ENCODE measurements at regions not wholly inside any gene's neighbourhood (a gene's known extent, or its start where the extent isn't known, plus 50 kb on each side); places are given as distances from the start of the nearest gene placed in this dataset.

DNA sequence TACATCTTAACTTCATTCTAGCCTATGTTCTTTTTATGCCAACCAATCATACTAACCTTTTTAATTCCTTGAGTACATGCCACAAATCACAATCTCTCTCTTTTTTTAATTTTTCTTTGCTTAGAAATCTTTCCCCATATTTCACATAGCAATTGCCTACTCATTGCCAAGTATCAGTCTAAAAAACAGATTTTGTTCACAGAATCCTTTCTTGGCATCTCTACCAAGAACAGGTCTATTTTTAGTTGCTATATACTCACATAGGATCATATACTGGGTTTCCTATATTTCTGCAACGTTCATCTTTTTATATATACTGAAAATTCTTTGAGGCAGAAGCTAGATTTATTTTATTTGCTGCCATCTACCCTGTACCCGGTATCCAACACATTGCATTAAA lies 292.1 kb downstream of the GASK1B start:
- no peaks in the 10 kb centered on the region for H3K9me3 ChIP-seq
- H3K27me3 ChIP-seq: no peaks in the 10 kb centered on the region
- H3K27ac ChIP-seq: no peak overlapping the region
- intact Hi-C loops (cut with DNase I): no loop called here
- DNase-seq: no peak
- no peaks in the 10 kb centered on the region for H3K36me3 ChIP-seq
- ATAC-seq: no peak
- no peak overlapping the region for H3K4me3 ChIP-seq
- no peak for TF ChIP-seq CTCF (IDR thresholded peaks at IDR 0.05)
- H3K4me1 ChIP-seq: no peaks in the 10 kb centered on the region

GRCh38 chr4:157854819-157855218 lies 318.0 kb downstream of the GASK1B start:
- H3K27ac ChIP-seq: no peak overlapping the region
- no peaks in the 10 kb centered on the region for H3K9me3 ChIP-seq
- no peaks in the 10 kb centered on the region for H3K36me3 ChIP-seq
- no peaks in the 10 kb centered on the region for H3K27me3 ChIP-seq
- no peak for TF ChIP-seq CTCF (IDR thresholded peaks at IDR 0.05)
- intact Hi-C loops (cut with DNase I): no loop called here
- no peaks in the 10 kb centered on the region for H3K4me1 ChIP-seq
- no peak overlapping the region for H3K4me3 ChIP-seq
- ATAC-seq: no peak
- no peak for DNase-seq

DNA sequence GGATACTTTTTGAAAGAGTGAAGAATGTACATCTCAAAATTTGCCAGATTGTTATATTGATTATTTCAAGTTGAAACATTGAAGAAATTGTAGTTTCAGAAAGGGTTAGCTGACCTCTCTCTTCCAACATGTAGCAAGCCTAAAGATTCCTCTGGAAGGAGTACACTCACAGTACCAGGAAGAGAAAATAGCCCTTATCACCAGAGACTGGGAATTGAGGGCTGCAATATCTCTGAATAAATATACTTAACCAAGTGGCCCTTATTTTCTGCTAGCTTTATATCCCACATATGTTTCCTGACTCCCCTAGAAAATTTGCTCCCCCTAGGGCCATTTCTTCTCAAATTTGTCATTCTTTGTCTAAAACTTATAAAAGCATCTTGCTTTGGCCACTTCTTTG lies 332.2 kb downstream of the GASK1B start:
- H3K9me3 ChIP-seq: no peaks in the 10 kb centered on the region
- no peaks in the 10 kb centered on the region for H3K27me3 ChIP-seq
- intact Hi-C loops (cut with DNase I): no loop called here
- no peak overlapping the region for H3K27ac ChIP-seq
- no peak for DNase-seq
- H3K36me3 ChIP-seq: no peaks in the 10 kb centered on the region
- no peaks in the 10 kb centered on the region for H3K4me1 ChIP-seq
- no peak for ATAC-seq
- TF ChIP-seq CTCF (IDR thresholded peaks at IDR 0.05): no peak
- no peak overlapping the region for H3K4me3 ChIP-seq

- intact Hi-C loops (cut with DNase I): no loop called here
- H3K4me1 ChIP-seq: no peaks in the 10 kb centered on the region
- TF ChIP-seq CTCF (IDR thresholded peaks at IDR 0.05): no peak
- no peaks in the 10 kb centered on the region for H3K9me3 ChIP-seq
- H3K27ac ChIP-seq: no peak overlapping the region
- H3K4me3 ChIP-seq: no peak overlapping the region
- no peaks in the 10 kb centered on the region for H3K36me3 ChIP-seq
- ATAC-seq (no peak), DNase-seq (no peak)
- no peaks in the 10 kb centered on the region for H3K27me3 ChIP-seq
Observed at GRCh38 chr4:157840034-157840433, 332.8 kb downstream of the GASK1B start.

GRCh38 chr4:157838366-157838765 lies 334.5 kb downstream of the GASK1B start:
- Histone ChIP-seq H3K9me3 (no peaks in the 10 kb centered on the region), H3K27me3 (no peaks in the 10 kb centered on the region), H3K4me1 (no peaks in the 10 kb centered on the region), H3K36me3 (no peaks in the 10 kb centered on the region), H3K4me3 (no peak overlapping the region), H3K27ac (no peak overlapping the region)
- ATAC-seq: no peak
- TF ChIP-seq CTCF (IDR thresholded peaks at IDR 0.05): no peak
- intact Hi-C loops (cut with DNase I): no loop called here
- no peak for DNase-seq

DNA sequence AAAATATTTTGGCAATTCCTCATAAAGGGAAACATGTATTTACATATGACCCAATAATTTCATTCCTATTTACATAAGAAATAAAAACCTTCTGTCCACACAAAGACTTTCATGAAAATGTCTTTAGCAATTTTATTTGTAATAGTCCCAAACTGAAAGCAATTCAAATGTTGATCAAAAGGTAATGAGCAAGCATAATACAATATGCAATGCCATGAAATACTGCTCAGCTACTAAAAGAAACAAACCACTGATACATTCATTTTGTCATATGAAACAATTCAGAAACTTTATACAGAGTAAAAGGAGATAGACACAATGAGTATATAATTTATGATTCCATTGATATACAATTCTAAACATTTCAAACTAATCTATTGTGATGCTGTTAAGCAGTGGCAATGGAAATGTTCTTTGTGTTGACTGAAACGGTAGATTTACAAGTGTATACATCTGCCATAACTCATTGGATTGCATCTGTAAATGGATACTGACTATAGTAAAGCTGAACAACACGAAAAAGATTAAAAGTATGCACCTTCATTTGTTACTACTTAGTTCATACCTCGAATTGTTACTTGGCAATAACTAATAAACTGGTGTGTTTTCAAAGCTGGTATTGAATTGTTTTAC lies 335.6 kb downstream of the GASK1B start:
- no peak for TF ChIP-seq CTCF (IDR thresholded peaks at IDR 0.05)
- Histone ChIP-seq H3K36me3 (no peaks in the 10 kb centered on the region), H3K27me3 (no peaks in the 10 kb centered on the region), H3K4me1 (no peaks in the 10 kb centered on the region), H3K4me3 (no peak overlapping the region), H3K9me3 (no peaks in the 10 kb centered on the region), H3K27ac (no peak overlapping the region)
- no peak for ATAC-seq
- DNase-seq: no peak
- intact Hi-C loops (cut with DNase I): no loop called here
